SK-N-SH treated with all-trans-retinoic acid at 6 μM for 48 hours (cell line): ENCODE measurements at regions not wholly inside any gene's neighbourhood (a gene's known extent, or its start where the extent isn't known, plus 50 kb on each side); places are given as distances from the start of the nearest gene placed in this dataset.

Source experiments
- ATAC-seq: fragments of 200-7000 bp; cut with Tn5 transposase; 3 replicates; pipeline ENCODE4 v1.9.1; 2020; ENCODE audit warnings: mild to moderate bottlenecking, moderate library complexity
- ARNTL ChIP-seq: fragments of 450-650 bp; formaldehyde crosslinking; IDR thresholded peaks from 2 replicates; pipeline ENCODE4 v1.5.0; 2020; ENCODE audit warnings: low read depth, mild to moderate bottlenecking, moderate library complexity, borderline replicate concordance
- CSDC2 ChIP-seq: fragments of 250-450 bp; sonication (Bioruptor Pico); IDR thresholded peaks from 2 replicates; pipeline ENCODE4 v1.5.0; 2020; ENCODE audit warnings: mild to moderate bottlenecking, moderate library complexity
- ESRRG ChIP-seq: fragments of 250-450 bp; sonication (Bioruptor Pico); IDR thresholded peaks from 2 replicates; pipeline ENCODE4 v1.6.1; 2021; ENCODE audit warnings: mild to moderate bottlenecking
- GLIS3 ChIP-seq: fragments of 250-450 bp; sonication (Bioruptor Pico); IDR thresholded peaks from 2 replicates; pipeline ENCODE4 v1.5.0; 2020; ENCODE audit warnings: mild to moderate bottlenecking, moderate library complexity
- ISL1 ChIP-seq: fragments of 250-450 bp; sonication (Bioruptor Pico); IDR thresholded peaks from 2 replicates; pipeline ENCODE4 v2.1.2; 2022; ENCODE audit warnings: mild to moderate bottlenecking, moderate library complexity
- OSR1 ChIP-seq: fragments of 250-450 bp; sonication (Bioruptor Pico); IDR thresholded peaks from 2 replicates; pipeline ENCODE4 v1.8.0; 2022; ENCODE audit warnings: moderate library complexity, mild to moderate bottlenecking, inconsistent platforms
- RARB ChIP-seq: fragments of 250-450 bp; sonication (Bioruptor Pico); IDR thresholded peaks from 2 replicates; pipeline ENCODE4 v1.8.0; 2021; ENCODE audit warnings: mild to moderate bottlenecking, moderate library complexity
- SNAI2 ChIP-seq: fragments of 250-450 bp; sonication (Bioruptor Pico); IDR thresholded peaks from 2 replicates; pipeline ENCODE4 v1.5.0; 2020; ENCODE audit warnings: mild to moderate bottlenecking, moderate library complexity
- TCF4 ChIP-seq: fragments of 250-450 bp; sonication (Bioruptor Pico); IDR thresholded peaks from 2 replicates; pipeline ENCODE4 v1.8.0; 2021; ENCODE audit warnings: mild to moderate bottlenecking, moderate library complexity, borderline replicate concordance
- TOX ChIP-seq: fragments of 250-450 bp; sonication (Bioruptor Pico); IDR thresholded peaks from 2 replicates; pipeline ENCODE4 v1.8.0; 2021; ENCODE audit warnings: mild to moderate bottlenecking, moderate library complexity, borderline replicate concordance
- ZC3H10 ChIP-seq: fragments of 250-450 bp; sonication (Bioruptor Pico); IDR thresholded peaks from 2 replicates; pipeline ENCODE4 v1.5.1; 2021; ENCODE audit warnings: mild to moderate bottlenecking, moderate library complexity
- ZFP3 ChIP-seq: fragments of 250-450 bp; sonication (Bioruptor Pico); IDR thresholded peaks from 2 replicates; pipeline ENCODE4 v1.5.0; 2020; ENCODE audit warnings: mild to moderate bottlenecking, moderate library complexity
- ZFP30 ChIP-seq: fragments of 450-650 bp; formaldehyde crosslinking; IDR thresholded peaks from 2 replicates; pipeline ENCODE4 v1.5.0; 2022; ENCODE audit warnings: mild to moderate bottlenecking, moderate library complexity
- ZNF565 ChIP-seq: fragments of 450-650 bp; formaldehyde crosslinking; conservative IDR thresholded peaks from 2 replicates; pipeline ENCODE4 v1.5.0; 2020; ENCODE audit warnings: low read depth, mild to moderate bottlenecking, moderate library complexity
- ZNF70 ChIP-seq: fragments of 450-650 bp; formaldehyde crosslinking; IDR thresholded peaks from 2 replicates; pipeline ENCODE4 v1.5.0; 2020; ENCODE audit warnings: mild to moderate bottlenecking, moderate library complexity
- ZNF8 ChIP-seq: fragments of 450-650 bp; formaldehyde crosslinking; IDR thresholded peaks from 2 replicates; pipeline ENCODE4 v1.5.0; 2020; ENCODE audit warnings: mild to moderate bottlenecking, moderate library complexity
- TF ChIP-seq, protein P1 (sequence below): fragments of 250-450 bp; sonication (Bioruptor Pico); IDR thresholded peaks from 2 replicates; pipeline ENCODE4 v1.5.0; 2020; ENCODE audit warnings: mild to moderate bottlenecking, moderate library complexity
- TF ChIP-seq, protein P2 (sequence below): fragments of 250-450 bp; sonication (Bioruptor Pico); IDR thresholded peaks from 2 replicates; pipeline ENCODE4 v1.5.1; 2021; ENCODE audit warnings: mild to moderate bottlenecking, moderate library complexity
- TF ChIP-seq, protein P3 (sequence below): fragments of 250-450 bp; sonication (Bioruptor Pico); IDR thresholded peaks from 2 replicates; pipeline ENCODE4 v1.8.0; 2020; ENCODE audit warnings: mild to moderate bottlenecking, moderate library complexity, borderline replicate concordance

DNA sequence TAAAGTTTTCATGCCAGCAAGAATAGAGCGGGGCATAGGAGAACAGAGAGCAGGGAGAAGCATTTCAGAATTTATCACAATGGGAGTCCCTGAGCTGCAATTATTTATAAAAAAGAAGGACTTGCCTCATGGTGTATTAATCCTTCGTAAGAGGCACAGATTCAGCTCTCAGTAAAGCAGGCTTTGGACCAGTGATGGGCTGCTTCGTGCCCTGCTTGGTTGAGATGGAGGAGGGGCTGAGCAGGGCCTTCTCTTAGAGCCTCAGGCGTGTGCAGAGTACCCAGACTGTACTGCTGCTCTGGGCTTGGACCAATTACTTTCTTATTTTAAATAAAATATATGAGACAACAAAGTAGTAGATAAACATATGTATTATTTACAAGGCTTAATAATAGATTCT, 265.7 kb upstream of the SLC10A2 start:
- no peak for ATAC-seq
- TF ChIP-seq TCF4 (CRISPR knock-in tag) (no peak), SNAI2 (no peak), GLIS3 (CRISPR knock-in tag) (no peak), CSDC2 (CRISPR knock-in tag) (no peak), ZNF70 (CRISPR knock-in tag) (no peak)
- TF ChIP-seq, protein P1, sequence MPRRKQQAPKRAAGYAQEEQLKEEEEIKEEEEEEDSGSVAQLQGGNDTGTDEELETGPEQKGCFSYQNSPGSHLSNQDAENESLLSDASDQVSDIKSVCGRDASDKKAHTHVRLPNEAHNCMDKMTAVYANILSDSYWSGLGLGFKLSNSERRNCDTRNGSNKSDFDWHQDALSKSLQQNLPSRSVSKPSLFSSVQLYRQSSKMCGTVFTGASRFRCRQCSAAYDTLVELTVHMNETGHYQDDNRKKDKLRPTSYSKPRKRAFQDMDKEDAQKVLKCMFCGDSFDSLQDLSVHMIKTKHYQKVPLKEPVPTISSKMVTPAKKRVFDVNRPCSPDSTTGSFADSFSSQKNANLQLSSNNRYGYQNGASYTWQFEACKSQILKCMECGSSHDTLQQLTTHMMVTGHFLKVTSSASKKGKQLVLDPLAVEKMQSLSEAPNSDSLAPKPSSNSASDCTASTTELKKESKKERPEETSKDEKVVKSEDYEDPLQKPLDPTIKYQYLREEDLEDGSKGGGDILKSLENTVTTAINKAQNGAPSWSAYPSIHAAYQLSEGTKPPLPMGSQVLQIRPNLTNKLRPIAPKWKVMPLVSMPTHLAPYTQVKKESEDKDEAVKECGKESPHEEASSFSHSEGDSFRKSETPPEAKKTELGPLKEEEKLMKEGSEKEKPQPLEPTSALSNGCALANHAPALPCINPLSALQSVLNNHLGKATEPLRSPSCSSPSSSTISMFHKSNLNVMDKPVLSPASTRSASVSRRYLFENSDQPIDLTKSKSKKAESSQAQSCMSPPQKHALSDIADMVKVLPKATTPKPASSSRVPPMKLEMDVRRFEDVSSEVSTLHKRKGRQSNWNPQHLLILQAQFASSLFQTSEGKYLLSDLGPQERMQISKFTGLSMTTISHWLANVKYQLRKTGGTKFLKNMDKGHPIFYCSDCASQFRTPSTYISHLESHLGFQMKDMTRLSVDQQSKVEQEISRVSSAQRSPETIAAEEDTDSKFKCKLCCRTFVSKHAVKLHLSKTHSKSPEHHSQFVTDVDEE (CRISPR knock-in tag) = no peak

DNA sequence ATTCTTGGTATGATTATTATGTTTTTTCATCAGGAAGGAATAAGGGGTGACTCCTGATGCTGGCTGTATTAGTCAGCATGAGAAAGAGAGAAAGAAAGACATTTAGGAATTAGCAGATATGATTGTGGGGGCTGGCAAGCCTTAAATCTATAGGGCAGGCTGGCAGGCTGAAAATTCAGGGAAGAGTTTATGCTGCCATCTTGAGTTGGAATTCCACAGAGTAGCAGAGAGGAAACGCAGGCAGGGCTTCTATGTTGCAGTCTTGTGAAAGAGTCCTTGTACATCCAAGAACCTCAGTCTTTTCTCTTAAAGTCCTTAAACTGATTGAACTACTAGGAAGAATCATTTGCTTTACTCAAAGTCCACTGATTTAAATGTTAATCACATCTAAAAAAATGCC, 262.7 kb upstream of the SLC10A2 start:
- no peak for ATAC-seq
- no peak for TF ChIP-seq ZNF70 (CRISPR knock-in tag)
- no peak for TF ChIP-seq ZFP30 (CRISPR knock-in tag)
- TF ChIP-seq, protein P1 (CRISPR knock-in tag) = no peak
- TF ChIP-seq, protein P2, sequence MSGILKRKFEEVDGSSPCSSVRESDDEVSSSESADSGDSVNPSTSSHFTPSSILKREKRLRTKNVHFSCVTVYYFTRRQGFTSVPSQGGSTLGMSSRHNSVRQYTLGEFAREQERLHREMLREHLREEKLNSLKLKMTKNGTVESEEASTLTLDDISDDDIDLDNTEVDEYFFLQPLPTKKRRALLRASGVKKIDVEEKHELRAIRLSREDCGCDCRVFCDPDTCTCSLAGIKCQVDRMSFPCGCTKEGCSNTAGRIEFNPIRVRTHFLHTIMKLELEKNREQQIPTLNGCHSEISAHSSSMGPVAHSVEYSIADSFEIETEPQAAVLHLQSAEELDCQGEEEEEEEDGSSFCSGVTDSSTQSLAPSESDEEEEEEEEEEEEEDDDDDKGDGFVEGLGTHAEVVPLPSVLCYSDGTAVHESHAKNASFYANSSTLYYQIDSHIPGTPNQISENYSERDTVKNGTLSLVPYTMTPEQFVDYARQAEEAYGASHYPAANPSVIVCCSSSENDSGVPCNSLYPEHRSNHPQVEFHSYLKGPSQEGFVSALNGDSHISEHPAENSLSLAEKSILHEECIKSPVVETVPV (CRISPR knock-in tag) = no peak
- no peak for TF ChIP-seq ZNF565 (CRISPR knock-in tag)
- TF ChIP-seq OSR1 (CRISPR knock-in tag) = no peak
- no peak for TF ChIP-seq CSDC2 (CRISPR knock-in tag)

DNA sequence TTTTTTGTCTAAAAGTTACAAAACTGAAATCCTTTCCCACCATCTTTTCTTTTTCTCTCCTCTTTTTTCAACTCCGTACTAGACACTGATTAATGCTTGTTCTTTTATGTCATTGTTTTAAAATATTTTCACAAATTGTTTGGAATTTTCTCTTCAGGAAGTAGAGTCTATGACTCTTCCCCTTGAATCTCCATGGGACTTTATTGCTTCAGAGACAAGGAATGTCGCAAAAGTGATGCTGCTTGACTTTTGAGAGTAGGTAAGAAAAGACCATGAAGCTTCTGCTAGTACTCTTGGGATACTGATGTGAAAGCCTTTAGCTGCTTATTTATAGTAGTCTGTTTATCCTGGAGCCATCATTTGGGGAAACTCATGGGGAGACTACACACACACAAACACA, 260.1 kb upstream of the SLC10A2 start:
- ATAC-seq = no peak
- TF ChIP-seq ISL1 (CRISPR knock-in tag) = no peak
- TF ChIP-seq, protein P1 (CRISPR knock-in tag) = no peak
- TF ChIP-seq ZNF8 (CRISPR knock-in tag) = no peak
- TF ChIP-seq CSDC2 (CRISPR knock-in tag) = no peak
- TF ChIP-seq ZC3H10 (CRISPR knock-in tag) = no peak
- TF ChIP-seq RARB (CRISPR knock-in tag) = no peak
- TF ChIP-seq, protein P3, sequence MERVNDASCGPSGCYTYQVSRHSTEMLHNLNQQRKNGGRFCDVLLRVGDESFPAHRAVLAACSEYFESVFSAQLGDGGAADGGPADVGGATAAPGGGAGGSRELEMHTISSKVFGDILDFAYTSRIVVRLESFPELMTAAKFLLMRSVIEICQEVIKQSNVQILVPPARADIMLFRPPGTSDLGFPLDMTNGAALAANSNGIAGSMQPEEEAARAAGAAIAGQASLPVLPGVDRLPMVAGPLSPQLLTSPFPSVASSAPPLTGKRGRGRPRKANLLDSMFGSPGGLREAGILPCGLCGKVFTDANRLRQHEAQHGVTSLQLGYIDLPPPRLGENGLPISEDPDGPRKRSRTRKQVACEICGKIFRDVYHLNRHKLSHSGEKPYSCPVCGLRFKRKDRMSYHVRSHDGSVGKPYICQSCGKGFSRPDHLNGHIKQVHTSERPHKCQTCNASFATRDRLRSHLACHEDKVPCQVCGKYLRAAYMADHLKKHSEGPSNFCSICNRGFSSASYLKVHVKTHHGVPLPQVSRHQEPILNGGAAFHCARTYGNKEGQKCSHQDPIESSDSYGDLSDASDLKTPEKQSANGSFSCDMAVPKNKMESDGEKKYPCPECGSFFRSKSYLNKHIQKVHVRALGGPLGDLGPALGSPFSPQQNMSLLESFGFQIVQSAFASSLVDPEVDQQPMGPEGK (CRISPR knock-in tag) = no peak
- TF ChIP-seq, all 23 proteins: peak for 0

DNA sequence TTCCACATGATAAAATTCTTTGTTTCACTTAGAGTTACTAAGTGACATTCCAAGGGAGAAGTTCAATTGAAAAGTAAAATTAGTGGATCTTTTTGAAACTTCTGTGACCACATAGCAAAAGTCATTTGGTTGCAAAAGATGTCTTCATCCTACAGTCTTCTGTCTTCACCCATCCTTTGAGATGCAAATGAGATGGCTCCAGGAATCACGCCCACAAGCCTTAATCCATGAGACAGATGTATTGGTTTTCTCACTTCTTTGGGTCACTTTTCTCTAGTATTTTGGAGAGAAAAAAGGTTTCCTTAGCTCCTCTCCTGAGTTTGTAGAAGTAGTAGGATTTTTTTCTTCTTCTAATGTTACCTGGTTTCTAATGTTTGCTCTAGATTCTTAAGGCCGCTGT, 259.5 kb upstream of the SLC10A2 start:
- ATAC-seq = no peak
- TF ChIP-seq, protein P1 (CRISPR knock-in tag) = no peak
- TF ChIP-seq ZNF565 (CRISPR knock-in tag) = no peak
- TF ChIP-seq GLIS3 (CRISPR knock-in tag) = no peak
- TF ChIP-seq ESRRG (CRISPR knock-in tag) = no peak
- no peak for TF ChIP-seq ARNTL
- TF ChIP-seq ZNF8 (CRISPR knock-in tag) = no peak
- TF ChIP-seq ZNF70 (CRISPR knock-in tag) = no peak
- no peak for TF ChIP-seq TOX (CRISPR knock-in tag)
- TF ChIP-seq ZFP3 (CRISPR knock-in tag) = no peak
- TF ChIP-seq, protein P2 (CRISPR knock-in tag) = no peak
- TF ChIP-seq CSDC2 (CRISPR knock-in tag) = no peak
- TF ChIP-seq ZFP30 (CRISPR knock-in tag) = no peak
